Omental fat pad (tissue), 3 donors: ENCODE measurements at regions not wholly inside any gene's neighbourhood (a gene's known extent, or its start where the extent isn't known, plus 50 kb on each side); places are given as distances from the start of the nearest gene placed in this dataset.

Experiments used
- ATAC-seq: fragments of 150-250 bp; one replicate; pipeline ENCODE4 v1.9.1; 2016; ENCODE audit warnings: mild to moderate bottlenecking, moderate library complexity; ENCODE audit not compliant: low FRiP score
- DNase-seq: peaks from one replicate; pipeline ENCODE4 v3.0.0-alpha.2; 2019; ENCODE audit warnings: low spot score
- CTCF ChIP-seq, 3 donors: fragments of 450-650 bp; IDR thresholded peaks; one replicate each; pipeline ENCODE4 v1.5.1; 2016 to 2017; ENCODE audit warnings: antibody characterized with exemption in 3 of 3, mild to moderate bottlenecking in 3 of 3, moderate library complexity in 2 of 3

DNA sequence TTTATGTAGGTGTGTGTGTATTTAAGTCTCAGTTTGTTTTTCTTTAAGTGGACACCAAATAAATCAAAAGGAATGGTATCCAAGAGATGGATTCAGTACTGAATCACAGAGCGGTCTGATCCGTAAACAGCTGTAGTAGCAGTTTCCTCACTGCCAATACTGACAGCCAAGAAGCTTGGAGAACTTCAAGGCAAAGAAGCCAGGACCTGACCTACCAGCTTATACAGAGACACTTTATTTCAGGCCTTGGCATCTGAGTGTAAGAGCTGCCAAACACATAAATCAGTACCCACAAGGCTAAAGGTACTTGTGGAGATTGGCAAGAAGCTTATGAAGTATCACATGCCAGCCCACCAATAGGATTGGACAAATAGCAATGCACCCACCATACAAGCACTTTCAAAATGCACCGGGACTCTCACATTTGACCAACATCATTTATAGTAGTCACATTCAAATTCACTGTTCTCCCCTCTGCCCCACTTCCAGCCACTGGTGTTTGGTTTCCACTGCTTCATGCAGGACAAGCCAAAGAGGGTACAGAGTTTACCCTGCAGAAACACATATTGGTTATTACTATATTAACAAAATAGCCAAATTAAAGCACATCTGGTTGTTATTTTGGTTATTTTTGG is 357.9 kb downstream of the KLF12 start:
- no peak for ATAC-seq
- DNase-seq: no peak
- no peak for TF ChIP-seq CTCF (IDR thresholded peaks at IDR 0.05)

DNA sequence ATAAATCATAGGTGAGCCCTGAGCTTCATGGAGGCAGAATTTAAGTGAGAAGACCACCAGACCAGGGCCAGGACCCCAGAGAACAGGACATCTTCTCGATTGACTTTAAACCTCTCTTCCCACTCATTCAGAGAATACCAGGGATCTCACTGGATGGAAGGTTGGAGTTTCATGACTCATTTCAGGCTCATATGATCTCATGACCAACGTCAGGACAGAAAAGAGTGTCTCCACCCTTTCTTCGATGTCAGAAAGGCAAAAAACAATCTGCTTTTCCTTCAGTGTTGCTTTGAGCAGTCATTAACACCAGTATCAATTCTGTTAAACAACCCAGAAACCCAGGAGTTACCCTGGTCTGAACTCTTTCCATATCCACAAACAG is 361.0 kb downstream of the KLF12 start:
- DNase-seq: no peak
- ATAC-seq: no peak
- no peak for TF ChIP-seq CTCF (IDR thresholded peaks at IDR 0.05)

DNA sequence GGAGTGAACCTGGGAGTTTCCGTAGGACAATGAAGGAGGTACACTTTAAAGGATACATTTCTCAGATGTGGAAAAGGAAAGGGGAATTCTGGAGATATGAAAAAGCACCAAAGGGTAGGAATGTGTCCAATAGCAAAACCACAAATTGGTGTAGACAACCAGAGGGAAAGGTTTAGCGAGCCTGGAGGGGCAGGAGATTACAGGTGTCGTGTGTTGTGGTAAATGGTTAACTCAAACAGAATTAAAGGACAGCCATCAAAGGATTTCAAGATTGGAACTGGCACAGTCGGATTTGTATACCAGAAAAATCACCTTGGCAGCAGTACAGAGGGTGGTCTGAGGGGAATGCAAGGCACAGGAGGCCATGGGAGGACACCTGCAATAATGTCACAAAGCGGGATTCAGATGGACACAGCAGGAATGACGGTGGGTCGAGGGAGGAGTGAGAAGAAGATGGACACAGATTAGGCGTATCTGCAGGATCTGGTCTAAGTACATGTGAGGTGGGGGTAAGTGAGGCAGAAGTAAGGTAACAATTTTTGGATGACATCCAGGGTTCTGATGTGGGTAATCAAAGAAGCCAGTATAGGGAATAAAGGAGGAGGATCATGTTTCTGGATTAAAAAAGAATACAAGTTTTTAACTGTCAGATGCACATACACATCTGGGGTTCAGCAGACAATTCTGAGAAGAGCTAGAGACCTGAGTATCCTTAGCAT is 361.6 kb downstream of the KLF12 start:
- no peak for TF ChIP-seq CTCF (IDR thresholded peaks at IDR 0.05)
- DNase-seq (no peak), ATAC-seq (no peak)

- TF ChIP-seq CTCF (IDR thresholded peaks at IDR 0.05): no peak
- DNase-seq (no peak), ATAC-seq (no peak)
Observed at GRCh38 chr13:73767747-73768315, 366.4 kb downstream of the KLF12 start.

DNA sequence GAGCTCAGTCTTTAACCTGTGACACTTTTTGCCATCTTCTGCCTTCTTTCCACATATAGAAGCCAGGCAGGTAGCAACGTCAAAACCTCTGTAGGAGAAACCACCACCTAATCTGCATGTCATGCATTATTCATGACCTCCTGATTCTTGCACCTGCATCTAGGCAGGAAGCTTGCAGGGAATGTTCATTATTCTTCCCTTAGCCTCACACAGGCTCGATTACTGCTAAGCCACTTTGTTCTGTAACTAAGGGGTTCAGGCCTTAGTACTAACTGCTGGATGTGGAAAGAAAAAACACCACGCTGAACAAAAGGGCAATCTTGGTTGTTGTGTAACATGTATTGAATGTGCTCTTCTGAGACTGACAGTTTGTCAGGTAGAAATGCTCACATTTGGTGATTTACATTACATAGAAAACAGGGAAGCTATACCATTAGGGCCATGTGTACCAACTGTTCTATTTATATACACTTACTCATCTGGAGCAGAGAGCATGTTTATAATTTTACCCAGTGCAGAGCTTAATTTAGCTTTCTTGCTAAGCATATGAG is 366.9 kb downstream of the KLF12 start:
- ATAC-seq (no peak), DNase-seq (no peak)
- TF ChIP-seq CTCF (IDR thresholded peaks at IDR 0.05): no peak

DNA sequence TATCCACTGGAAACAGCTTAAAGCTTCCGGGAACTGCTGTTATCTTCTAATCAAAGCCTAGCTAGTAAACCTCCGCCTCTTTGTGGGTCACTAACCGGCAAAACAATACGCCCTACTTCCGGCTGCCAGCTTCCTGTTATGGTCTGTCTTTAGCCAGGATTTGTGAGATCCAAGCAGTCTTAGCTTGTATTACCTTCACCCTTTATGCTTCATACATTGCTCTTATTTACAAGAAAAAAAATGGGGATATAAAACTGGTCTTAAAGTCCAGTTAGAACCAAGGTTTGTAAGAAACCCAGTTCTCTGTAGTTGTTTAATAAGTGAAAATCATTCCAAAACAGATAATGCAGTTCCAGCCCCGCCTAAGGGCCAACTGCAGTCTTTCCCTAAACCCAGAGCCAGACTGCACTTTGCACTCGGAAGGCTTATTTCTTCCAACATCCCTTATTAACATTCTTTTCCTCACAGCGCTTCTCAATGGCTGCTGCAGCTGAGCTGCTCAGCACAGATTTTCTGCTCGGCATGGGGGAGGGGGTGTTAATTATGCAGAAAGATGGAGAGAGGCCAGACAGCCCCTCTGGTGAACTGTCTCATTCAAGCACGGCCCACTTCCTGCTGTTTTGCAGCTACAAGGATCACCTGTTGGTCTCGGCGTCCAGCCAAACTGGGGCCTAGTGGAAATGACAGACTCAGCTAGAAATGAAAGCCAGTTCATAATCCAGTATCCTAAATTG is 368.4 kb downstream of the KLF12 start:
- TF ChIP-seq CTCF (IDR thresholded peaks at IDR 0.05): no peak
- ATAC-seq (peak; percentile 77), DNase-seq (peak; percentile 30)
